ENCODE measurements at regions not wholly inside any gene's neighbourhood (a gene's known extent, or its start where the extent isn't known, plus 50 kb on each side); places are given as distances from the start of the nearest gene placed in this dataset.
"Not testable (repeated sequence)": the region's sequence is repeated elsewhere in the genome, so short reads cannot be mapped to it uniquely, and the experiment has no call there.

GRCh38 chr7:66447007-66447406 lies 181.7 kb upstream of the KCTD7 start:
- TF ChIP-seq, protein P1, sequence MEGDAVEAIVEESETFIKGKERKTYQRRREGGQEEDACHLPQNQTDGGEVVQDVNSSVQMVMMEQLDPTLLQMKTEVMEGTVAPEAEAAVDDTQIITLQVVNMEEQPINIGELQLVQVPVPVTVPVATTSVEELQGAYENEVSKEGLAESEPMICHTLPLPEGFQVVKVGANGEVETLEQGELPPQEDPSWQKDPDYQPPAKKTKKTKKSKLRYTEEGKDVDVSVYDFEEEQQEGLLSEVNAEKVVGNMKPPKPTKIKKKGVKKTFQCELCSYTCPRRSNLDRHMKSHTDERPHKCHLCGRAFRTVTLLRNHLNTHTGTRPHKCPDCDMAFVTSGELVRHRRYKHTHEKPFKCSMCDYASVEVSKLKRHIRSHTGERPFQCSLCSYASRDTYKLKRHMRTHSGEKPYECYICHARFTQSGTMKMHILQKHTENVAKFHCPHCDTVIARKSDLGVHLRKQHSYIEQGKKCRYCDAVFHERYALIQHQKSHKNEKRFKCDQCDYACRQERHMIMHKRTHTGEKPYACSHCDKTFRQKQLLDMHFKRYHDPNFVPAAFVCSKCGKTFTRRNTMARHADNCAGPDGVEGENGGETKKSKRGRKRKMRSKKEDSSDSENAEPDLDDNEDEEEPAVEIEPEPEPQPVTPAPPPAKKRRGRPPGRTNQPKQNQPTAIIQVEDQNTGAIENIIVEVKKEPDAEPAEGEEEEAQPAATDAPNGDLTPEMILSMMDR (conservative IDR thresholded peaks at IDR 0.05; ENCODE audit: low read length), result not testable (repeated sequence)
- not testable (repeated sequence) for TF ChIP-seq EZH2phosphoT487 (IDR thresholded peaks at IDR 0.05; ENCODE audit: borderline replicate concordance)

Measured in Loucy (cell line).